ENCODE measurements at regions not wholly inside any gene's neighbourhood (a gene's known extent, or its start where the extent isn't known, plus 50 kb on each side); places are given as distances from the start of the nearest gene placed in this dataset.

DNA sequence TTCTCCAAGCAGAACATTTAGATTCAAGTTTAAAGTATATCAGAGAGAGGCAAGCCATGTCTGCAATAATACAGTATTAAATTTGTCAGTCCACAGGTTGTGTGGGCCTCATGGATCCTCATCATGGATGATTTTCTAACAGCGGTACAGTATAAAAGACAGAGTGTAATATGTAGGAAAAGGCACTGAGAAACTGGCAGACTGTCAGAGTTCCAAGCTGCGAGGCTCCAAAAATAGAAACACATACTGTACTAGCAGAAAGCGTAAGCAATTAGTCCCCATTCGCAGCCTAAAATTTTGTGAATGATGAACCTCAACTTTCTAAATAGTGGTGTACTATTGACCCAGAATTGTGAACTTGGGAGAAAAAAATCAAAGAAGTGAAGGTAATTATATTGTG, 933.3 kb downstream of the XPNPEP1 start:
- Mint-ChIP-seq H3K27ac (ENCODE audit: low read depth, unreplicated experiment) (no peak overlapping the region), H3K4me3 (ENCODE audit: unreplicated experiment) (no peak overlapping the region), H3K36me3 (ENCODE audit: insufficient read depth, unreplicated experiment) (no peaks in the 10 kb centered on the region), H3K4me1 (ENCODE audit: insufficient read depth, unreplicated experiment) (no peaks in the 10 kb centered on the region), H3K9me3 (ENCODE audit: unreplicated experiment) (no peaks in the 10 kb centered on the region), H3K27me3 (ENCODE audit: insufficient read depth, unreplicated experiment) (no peaks in the 10 kb centered on the region)
- no peak for TF ChIP-seq CTCF (IDR thresholded peaks at IDR 0.05; ENCODE audit: unreplicated experiment)
- DNase-seq (ENCODE audit: unreplicated experiment) = no peak
- ChIA-PET CTCF (interaction anchor here (0.5 to 0.7 kb wide), 2 partner anchors 468 to 536 kb away, joined by 3 read pairs; no protein-coding TSS in a partner anchor), POLR2A (no interaction called here)
- no TSS peak for BruUV-seq (replicated peaks)
- intact Hi-C loops (cut with micrococcal nuclease) = no loop called here

- no peak for TF ChIP-seq CTCF (IDR thresholded peaks at IDR 0.05; ENCODE audit: unreplicated experiment)
- Mint-ChIP-seq H3K4me1 (ENCODE audit: insufficient read depth, unreplicated experiment) (no peaks in the 10 kb centered on the region), H3K4me3 (ENCODE audit: unreplicated experiment) (no peak overlapping the region), H3K36me3 (ENCODE audit: insufficient read depth, unreplicated experiment) (no peaks in the 10 kb centered on the region), H3K9me3 (ENCODE audit: unreplicated experiment) (peaks cover 1% of the 10 kb centered on the region), H3K27ac (ENCODE audit: low read depth, unreplicated experiment) (no peak overlapping the region), H3K27me3 (ENCODE audit: insufficient read depth, unreplicated experiment) (no peaks in the 10 kb centered on the region)
- intact Hi-C loops (cut with micrococcal nuclease) = no loop called here
- CTCF ChIA-PET = no interaction called here
- POLR2A ChIA-PET = interaction anchor here (0.6 kb wide), 1 partner anchor 77 kb away, joined by 3 read pairs; no protein-coding TSS in a partner anchor
- no peak for DNase-seq (ENCODE audit: unreplicated experiment)
- no TSS peak for BruUV-seq (replicated peaks)
Measured at GRCh38 chr10:108982159-108982558, 941.2 kb downstream of the XPNPEP1 start.

DNA sequence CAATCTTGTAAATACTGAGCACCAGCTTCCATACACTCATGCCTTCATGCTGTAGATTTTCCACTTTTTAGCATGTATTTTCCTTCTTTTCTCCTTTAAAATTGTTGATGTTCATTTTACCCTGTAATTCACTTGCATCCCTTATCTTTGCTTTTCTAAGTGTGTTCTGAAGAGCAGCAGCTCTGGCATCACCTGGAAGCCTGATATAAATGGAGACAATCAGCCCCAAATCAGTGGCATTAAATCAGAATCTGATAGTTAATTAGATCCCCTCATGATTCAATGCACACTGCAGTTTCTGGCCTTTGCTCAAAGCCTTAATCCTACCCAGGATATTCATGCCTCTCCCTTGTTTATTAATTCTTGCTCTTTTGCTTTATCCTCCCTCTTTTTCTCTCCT, 942.4 kb downstream of the XPNPEP1 start:
- BruUV-seq (replicated peaks) = no TSS peak
- Mint-ChIP-seq H3K36me3 (ENCODE audit: insufficient read depth, unreplicated experiment) (no peaks in the 10 kb centered on the region), H3K27me3 (ENCODE audit: insufficient read depth, unreplicated experiment) (no peaks in the 10 kb centered on the region), H3K9me3 (ENCODE audit: unreplicated experiment) (peaks cover 9% of the 10 kb centered on the region), H3K4me3 (ENCODE audit: unreplicated experiment) (no peak overlapping the region), H3K27ac (ENCODE audit: low read depth, unreplicated experiment) (no peak overlapping the region), H3K4me1 (ENCODE audit: insufficient read depth, unreplicated experiment) (no peaks in the 10 kb centered on the region)
- intact Hi-C loops (cut with micrococcal nuclease) = no loop called here
- ChIA-PET CTCF (no interaction called here), POLR2A (no interaction called here)
- DNase-seq (ENCODE audit: unreplicated experiment) = no peak
- TF ChIP-seq CTCF (IDR thresholded peaks at IDR 0.05; ENCODE audit: unreplicated experiment) = no peak

DNA sequence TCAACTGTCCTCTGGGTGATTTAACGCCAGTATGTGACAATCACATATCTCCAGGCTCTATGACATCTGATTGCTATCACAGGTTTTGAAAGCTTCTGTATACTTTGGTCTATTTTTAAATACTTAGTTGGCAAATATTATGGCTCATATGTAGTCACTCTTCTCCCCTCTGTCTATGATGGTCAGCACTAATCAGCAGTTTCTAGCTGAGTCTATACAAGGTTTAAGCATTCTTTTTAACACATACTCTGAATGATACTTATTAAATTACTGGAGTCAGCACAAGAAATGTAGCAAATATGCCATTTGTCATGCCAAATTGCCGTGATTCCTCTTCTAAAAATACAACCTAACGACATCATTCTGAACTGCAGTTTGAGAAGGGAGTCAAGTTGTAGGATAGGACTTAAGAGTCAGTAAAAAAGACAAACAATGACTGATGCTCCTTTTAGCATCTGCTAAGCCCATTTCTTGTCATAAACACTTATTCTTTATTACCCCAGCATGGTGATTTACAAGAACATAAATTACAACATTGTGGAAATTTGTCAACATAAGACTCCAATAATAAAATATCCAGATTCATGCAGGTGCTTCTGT, 947.8 kb downstream of the XPNPEP1 start:
- ChIA-PET CTCF (interaction anchor here (0.6 kb wide), 2 partner anchors 137 to 1040 kb away, joined by 3 read pairs; no protein-coding TSS in a partner anchor), POLR2A (no interaction called here)
- TF ChIP-seq CTCF (IDR thresholded peaks at IDR 0.05; ENCODE audit: unreplicated experiment) = no peak
- no peak overlapping the region for H3K4me3 Mint-ChIP-seq (ENCODE audit: unreplicated experiment)
- H3K27ac Mint-ChIP-seq (ENCODE audit: low read depth, unreplicated experiment) = no peak overlapping the region
- intact Hi-C loops (cut with micrococcal nuclease) = no loop called here
- H3K36me3 Mint-ChIP-seq (ENCODE audit: insufficient read depth, unreplicated experiment) = no peaks in the 10 kb centered on the region
- no peaks in the 10 kb centered on the region for H3K4me1 Mint-ChIP-seq (ENCODE audit: insufficient read depth, unreplicated experiment)
- no TSS peak for BruUV-seq (replicated peaks)
- DNase-seq (ENCODE audit: unreplicated experiment) = no peak
- no peaks in the 10 kb centered on the region for H3K27me3 Mint-ChIP-seq (ENCODE audit: insufficient read depth, unreplicated experiment)
- H3K9me3 Mint-ChIP-seq (ENCODE audit: unreplicated experiment) = peaks cover 9% of the 10 kb centered on the region

Measured in MCF 10A (cell line).